SIG-M5 treated with dmso at 0.1 percent for 504 hours (cell line): ENCODE measurements at regions not wholly inside any gene's neighbourhood (a gene's known extent, or its start where the extent isn't known, plus 50 kb on each side); places are given as distances from the start of the nearest gene placed in this dataset.

Experiments
- DNase-seq: peaks from one replicate; lab custom pipeline; 2025; ENCODE audit not compliant: unreplicated experiment; lab: John Stamatoyannopoulos, UW

- DNase-seq = no peak
Measured at GRCh38 chr20:16123623-16124022, 449.6 kb downstream of the KIF16B start.

- no peak for DNase-seq
Measured at GRCh38 chr20:16119909-16120308, 453.3 kb downstream of the KIF16B start.

- no peak for DNase-seq
Measured at GRCh38 chr20:16115911-16116552, 457.2 kb downstream of the KIF16B start.

GRCh38 chr20:16113736-16114135, 459.5 kb downstream of the KIF16B start:
- no peak for DNase-seq

- no peak for DNase-seq
Measured at GRCh38 chr20:16111852-16112412, 461.3 kb downstream of the KIF16B start.

- DNase-seq = no peak
Measured at GRCh38 chr20:16111172-16111832, 461.9 kb downstream of the KIF16B start.

GRCh38 chr20:16107172-16107870, 465.9 kb downstream of the KIF16B start:
- no peak for DNase-seq

- DNase-seq = no peak
Measured at GRCh38 chr20:16106191-16106849, 466.9 kb downstream of the KIF16B start.

GRCh38 chr20:16104783-16105182, 468.5 kb downstream of the KIF16B start:
- DNase-seq = no peak
